PC-9 (cell line): ENCODE measurements at regions not wholly inside any gene's neighbourhood (a gene's known extent, or its start where the extent isn't known, plus 50 kb on each side); places are given as distances from the start of the nearest gene placed in this dataset.

Source experiments
- EZH2 ChIP-seq: fragments of 200-600 bp; sonication (generic); IDR thresholded peaks from 2 replicates; pipeline ENCODE4 v1.8.0; 2017; ENCODE audit warnings: antibody characterized with exemption, low read depth
- TF ChIP-seq, protein P1 (sequence below): fragments of 200-600 bp; sonication (generic); conservative IDR thresholded peaks from 2 replicates; pipeline ENCODE4 v1.6.1; 2017; ENCODE audit warnings: mixed run types, antibody characterized with exemption, mild to moderate bottlenecking, moderate library complexity

DNA sequence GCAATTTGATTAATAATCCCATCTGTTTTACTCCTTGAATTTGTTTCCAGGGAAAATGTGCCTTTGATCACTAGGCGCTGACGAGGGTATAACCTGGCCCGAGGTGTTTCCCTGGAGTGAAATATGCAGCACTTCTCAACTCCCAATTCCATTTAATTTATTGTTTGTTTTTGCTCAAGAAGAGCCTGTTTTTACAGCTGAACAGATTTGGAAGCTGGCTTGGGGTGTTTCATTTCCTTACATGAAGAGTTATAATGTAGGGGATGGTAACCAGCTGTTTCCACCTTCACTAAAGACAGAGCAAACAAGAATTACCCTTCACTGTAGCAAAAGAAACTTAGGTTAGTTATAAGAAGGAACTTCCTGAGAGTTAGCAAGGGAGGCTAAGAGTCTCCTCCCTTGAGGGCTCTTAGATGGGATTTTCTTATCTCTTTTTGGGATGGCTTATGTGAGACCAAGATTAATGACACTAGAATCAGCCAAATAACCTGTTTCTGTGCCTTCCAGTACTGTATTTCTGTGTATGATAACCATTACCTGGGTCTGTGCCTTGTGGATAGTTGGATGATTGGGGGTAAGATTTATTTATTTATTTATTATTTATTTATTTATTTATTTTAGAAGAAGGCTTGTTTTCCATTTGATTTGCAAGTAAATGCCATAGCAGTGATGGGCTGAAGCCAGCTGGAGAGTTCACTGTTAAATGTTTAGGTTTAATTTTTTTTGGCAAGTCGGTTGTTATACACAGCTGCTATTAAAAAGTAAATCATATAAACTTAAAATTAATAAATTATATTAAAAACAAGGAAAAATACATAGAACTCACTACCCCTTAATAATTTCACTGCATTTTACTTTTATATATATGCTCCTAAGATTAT is 162.2 kb upstream of the BMP2 start:
- TF ChIP-seq, protein P1, sequence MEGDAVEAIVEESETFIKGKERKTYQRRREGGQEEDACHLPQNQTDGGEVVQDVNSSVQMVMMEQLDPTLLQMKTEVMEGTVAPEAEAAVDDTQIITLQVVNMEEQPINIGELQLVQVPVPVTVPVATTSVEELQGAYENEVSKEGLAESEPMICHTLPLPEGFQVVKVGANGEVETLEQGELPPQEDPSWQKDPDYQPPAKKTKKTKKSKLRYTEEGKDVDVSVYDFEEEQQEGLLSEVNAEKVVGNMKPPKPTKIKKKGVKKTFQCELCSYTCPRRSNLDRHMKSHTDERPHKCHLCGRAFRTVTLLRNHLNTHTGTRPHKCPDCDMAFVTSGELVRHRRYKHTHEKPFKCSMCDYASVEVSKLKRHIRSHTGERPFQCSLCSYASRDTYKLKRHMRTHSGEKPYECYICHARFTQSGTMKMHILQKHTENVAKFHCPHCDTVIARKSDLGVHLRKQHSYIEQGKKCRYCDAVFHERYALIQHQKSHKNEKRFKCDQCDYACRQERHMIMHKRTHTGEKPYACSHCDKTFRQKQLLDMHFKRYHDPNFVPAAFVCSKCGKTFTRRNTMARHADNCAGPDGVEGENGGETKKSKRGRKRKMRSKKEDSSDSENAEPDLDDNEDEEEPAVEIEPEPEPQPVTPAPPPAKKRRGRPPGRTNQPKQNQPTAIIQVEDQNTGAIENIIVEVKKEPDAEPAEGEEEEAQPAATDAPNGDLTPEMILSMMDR, result no peak
- no peak for TF ChIP-seq EZH2
